Muscle of leg (tissue), 3 donors: ENCODE measurements at regions not wholly inside any gene's neighbourhood (a gene's known extent, or its start where the extent isn't known, plus 50 kb on each side); places are given as distances from the start of the nearest gene placed in this dataset.

Source experiments
- DNase-seq: peaks from one replicate; pipeline ENCODE4 v3.0.0; 2013
- H3K27ac ChIP-seq: one replicate; pipeline ENCODE4 v1.5.1; 2013; ENCODE audit warnings: mild to moderate bottlenecking, low read length, control low read depth
- H3K27me3 ChIP-seq: one replicate; pipeline ENCODE4 v1.6.1; 2013; ENCODE audit warnings: low read length; ENCODE audit not compliant: control insufficient read depth, insufficient read depth
- H3K36me3 ChIP-seq: one replicate; pipeline ENCODE4 v1.6.1; 2013; ENCODE audit warnings: low read length; ENCODE audit not compliant: control insufficient read depth, insufficient read depth
- H3K4me1 ChIP-seq: one replicate; pipeline ENCODE4 v1.6.1; 2013; ENCODE audit warnings: low read length; ENCODE audit not compliant: control insufficient read depth, insufficient read depth
- H3K4me3 ChIP-seq: one replicate; pipeline ENCODE4 v1.5.1; 2013; ENCODE audit warnings: low read length, control low read depth
- H3K9me3 ChIP-seq: replicated peaks from 2 replicates; pipeline ENCODE4 v1.6.1; 2013; ENCODE audit warnings: low read depth, low read length; ENCODE audit not compliant: control insufficient read depth
- WGBS: methylation state at CpG from one replicate; pipeline ENCODE4 v1.1.5; 2013; ENCODE audit warnings: missing lambda C conversion rate; ENCODE audit not compliant: insufficient coverage; 5-methylcytosine and 5-hydroxymethylcytosine counted together

GRCh38 chr10:28954211-28954610 is 276.9 kb downstream of the BAMBI start:
- no peaks in the 10 kb centered on the region for H3K27me3 ChIP-seq
- no peak for DNase-seq
- no peaks in the 10 kb centered on the region for H3K36me3 ChIP-seq
- WGBS: no CpG with 5 or more reads among the region's 2 CpGs
- no peak overlapping the region for H3K4me3 ChIP-seq
- H3K27ac ChIP-seq: no peak overlapping the region
- H3K9me3 ChIP-seq: no peaks in the 10 kb centered on the region
- no peaks in the 10 kb centered on the region for H3K4me1 ChIP-seq

GRCh38 chr10:28958468-28958867 is 281.1 kb downstream of the BAMBI start:
- no peaks in the 10 kb centered on the region for H3K27me3 ChIP-seq
- no peaks in the 10 kb centered on the region for H3K9me3 ChIP-seq
- no peak overlapping the region for H3K27ac ChIP-seq
- H3K4me1 ChIP-seq: no peaks in the 10 kb centered on the region
- no peaks in the 10 kb centered on the region for H3K36me3 ChIP-seq
- no peak overlapping the region for H3K4me3 ChIP-seq
- no peak for DNase-seq

- WGBS: 100% methylated on average over 1 of the region's 7 CpGs
- H3K9me3 ChIP-seq: no peaks in the 10 kb centered on the region
- no peak overlapping the region for H3K4me3 ChIP-seq
- no peaks in the 10 kb centered on the region for H3K36me3 ChIP-seq
- H3K4me1 ChIP-seq: no peaks in the 10 kb centered on the region
- DNase-seq: no peak
- H3K27me3 ChIP-seq: no peaks in the 10 kb centered on the region
- no peak overlapping the region for H3K27ac ChIP-seq
Observed at GRCh38 chr10:28959850-28960501, 282.7 kb downstream of the BAMBI start.

- Histone ChIP-seq H3K4me1 (no peaks in the 10 kb centered on the region), H3K36me3 (no peaks in the 10 kb centered on the region), H3K4me3 (no peak overlapping the region), H3K27me3 (no peaks in the 10 kb centered on the region), H3K9me3 (no peaks in the 10 kb centered on the region), H3K27ac (no peak overlapping the region)
- DNase-seq: no peak
- 80% methylated on average over 1 of the region's 4 CpGs for WGBS
Observed at GRCh38 chr10:28962768-28963167, 285.4 kb downstream of the BAMBI start.

GRCh38 chr10:28963539-28964221 is 286.4 kb downstream of the BAMBI start:
- no peaks in the 10 kb centered on the region for H3K9me3 ChIP-seq
- H3K36me3 ChIP-seq: no peaks in the 10 kb centered on the region
- H3K27me3 ChIP-seq: no peaks in the 10 kb centered on the region
- H3K27ac ChIP-seq: no peak overlapping the region
- H3K4me1 ChIP-seq: no peaks in the 10 kb centered on the region
- DNase-seq: no peak
- 94% methylated on average over 3 of the region's 5 CpGs for WGBS
- no peak overlapping the region for H3K4me3 ChIP-seq

- Histone ChIP-seq H3K4me1 (no peaks in the 10 kb centered on the region), H3K36me3 (no peaks in the 10 kb centered on the region), H3K27ac (no peak overlapping the region), H3K9me3 (no peaks in the 10 kb centered on the region), H3K4me3 (no peak overlapping the region), H3K27me3 (no peaks in the 10 kb centered on the region)
- no peak for DNase-seq
- WGBS: 89% methylated on average over 2 of the region's 3 CpGs
Observed at GRCh38 chr10:28965937-28966336, 288.6 kb downstream of the BAMBI start.

GRCh38 chr10:28967031-28967430 is 289.7 kb downstream of the BAMBI start:
- Histone ChIP-seq H3K27me3 (no peaks in the 10 kb centered on the region), H3K9me3 (no peaks in the 10 kb centered on the region), H3K4me1 (no peaks in the 10 kb centered on the region), H3K4me3 (no peak overlapping the region), H3K27ac (no peak overlapping the region), H3K36me3 (no peaks in the 10 kb centered on the region)
- DNase-seq: no peak
- WGBS: no CpG with 5 or more reads among the region's 2 CpGs

GRCh38 chr10:28969413-28969812 is 292.1 kb downstream of the BAMBI start:
- WGBS: 100% methylated on average over 1 of the region's 4 CpGs

GRCh38 chr10:28970231-28970630 is 292.9 kb downstream of the BAMBI start:
- no peaks in the 10 kb centered on the region for H3K4me1 ChIP-seq
- no peak overlapping the region for H3K4me3 ChIP-seq
- no peaks in the 10 kb centered on the region for H3K27me3 ChIP-seq
- 70% methylated on average over 2 of the region's 6 CpGs for WGBS
- no peaks in the 10 kb centered on the region for H3K9me3 ChIP-seq
- H3K36me3 ChIP-seq: no peaks in the 10 kb centered on the region
- no peak for DNase-seq
- H3K27ac ChIP-seq: no peak overlapping the region

More at GRCh38 chr10:28969413-28969812, 292.1 kb downstream of the BAMBI start:
- Histone ChIP-seq H3K27ac (no peak overlapping the region), H3K27me3 (no peaks in the 10 kb centered on the region), H3K36me3 (no peaks in the 10 kb centered on the region), H3K9me3 (no peaks in the 10 kb centered on the region), H3K4me1 (no peaks in the 10 kb centered on the region), H3K4me3 (no peak overlapping the region)
- DNase-seq: no peak

GRCh38 chr10:28971255-28971654 is 293.9 kb downstream of the BAMBI start:
- no peaks in the 10 kb centered on the region for H3K9me3 ChIP-seq
- no peaks in the 10 kb centered on the region for H3K36me3 ChIP-seq
- DNase-seq: no peak
- no peaks in the 10 kb centered on the region for H3K4me1 ChIP-seq
- H3K4me3 ChIP-seq: no peak overlapping the region
- no peaks in the 10 kb centered on the region for H3K27me3 ChIP-seq
- H3K27ac ChIP-seq: no peak overlapping the region
- no CpG with 5 or more reads among the region's 6 CpGs for WGBS
